Loucy (cell line): ENCODE measurements at regions not wholly inside any gene's neighbourhood (a gene's known extent, or its start where the extent isn't known, plus 50 kb on each side); places are given as distances from the start of the nearest gene placed in this dataset.

ENCODE experiments used
- H2AFZ ChIP-seq: fragments of 200-600 bp; sonication (generic); 2 replicates; pipeline ENCODE4 v1.6.0; 2016; ENCODE audit warnings: antibody characterized with exemption, mild to moderate bottlenecking, low read length, moderate library complexity
- H3F3A ChIP-seq: fragments of 200-600 bp; 2 replicates; pipeline ENCODE4 v1.6.0; 2016; ENCODE audit warnings: antibody characterized with exemption, low read depth, mild to moderate bottlenecking
- H3K27me3 ChIP-seq: fragments of 200-600 bp; sonication (generic); 2 replicates; pipeline ENCODE4 v1.6.1; 2014; ENCODE audit warnings: low read length, mild to moderate bottlenecking; ENCODE audit not compliant: insufficient read depth, poor library complexity, severe bottlenecking
- H3K36me3 ChIP-seq: fragments of 200-600 bp; sonication (generic); 2 replicates; pipeline ENCODE4 v1.6.1; 2016; ENCODE audit warnings: low read length; ENCODE audit not compliant: insufficient read depth
- H3K4me1 ChIP-seq: fragments of 200-600 bp; sonication (generic); 2 replicates; pipeline ENCODE4 v1.5.1; 2014; ENCODE audit warnings: low read length, mild to moderate bottlenecking; ENCODE audit not compliant: insufficient read depth, poor library complexity, severe bottlenecking
- H3K4me2 ChIP-seq: fragments of 200-600 bp; sonication (generic); 2 replicates; pipeline ENCODE4 v1.6.0; 2014; ENCODE audit warnings: antibody characterized with exemption, low read length, low read depth, mild to moderate bottlenecking; ENCODE audit not compliant: poor library complexity, severe bottlenecking
- H3K4me3 ChIP-seq: fragments of 200-600 bp; sonication (generic); 2 replicates; pipeline ENCODE4 v1.5.1; 2014; ENCODE audit warnings: low read length, mild to moderate bottlenecking, mixed read lengths; ENCODE audit not compliant: poor library complexity, severe bottlenecking
- H3K79me2 ChIP-seq: fragments of 200-600 bp; sonication (generic); 2 replicates; pipeline ENCODE4 v1.6.1; 2014; ENCODE audit warnings: low read length; ENCODE audit not compliant: insufficient read depth
- H3K9ac ChIP-seq: fragments of 200-600 bp; sonication (generic); 2 replicates; pipeline ENCODE4 v1.6.0; 2014; ENCODE audit warnings: mild to moderate bottlenecking, low read depth, low read length, moderate library complexity; ENCODE audit not compliant: poor library complexity, severe bottlenecking
- H3K9me2 ChIP-seq: fragments of 200-600 bp; sonication (generic); replicated peaks from 2 replicates; pipeline ENCODE4 v1.6.1; 2016; ENCODE audit warnings: low read depth, low read length, mixed read lengths
- H3K9me3 ChIP-seq: fragments of 200-600 bp; sonication (generic); 2 replicates; pipeline ENCODE4 v1.6.1; 2014; ENCODE audit warnings: mild to moderate bottlenecking, antibody characterized with exemption, low read length, low read depth; ENCODE audit not compliant: insufficient read depth
- H4K20me1 ChIP-seq: fragments of 200-600 bp; sonication (generic); 2 replicates; pipeline ENCODE4 v1.6.0; 2014; ENCODE audit warnings: antibody characterized with exemption, low read length, mild to moderate bottlenecking; ENCODE audit not compliant: insufficient read depth, poor library complexity, severe bottlenecking
- EZH2phosphoT487 ChIP-seq: fragments of 200-600 bp; IDR thresholded peaks from 2 replicates; pipeline ENCODE4 v1.6.1; 2018; ENCODE audit warnings: antibody characterized with exemption, mild to moderate bottlenecking, moderate library complexity, borderline replicate concordance
- TF ChIP-seq, protein P1 (sequence below): fragments of 200-600 bp; sonication (generic); conservative IDR thresholded peaks from 2 replicates; pipeline ENCODE4 v1.5.1; 2014; ENCODE audit warnings: mild to moderate bottlenecking, antibody characterized with exemption, low read length

DNA sequence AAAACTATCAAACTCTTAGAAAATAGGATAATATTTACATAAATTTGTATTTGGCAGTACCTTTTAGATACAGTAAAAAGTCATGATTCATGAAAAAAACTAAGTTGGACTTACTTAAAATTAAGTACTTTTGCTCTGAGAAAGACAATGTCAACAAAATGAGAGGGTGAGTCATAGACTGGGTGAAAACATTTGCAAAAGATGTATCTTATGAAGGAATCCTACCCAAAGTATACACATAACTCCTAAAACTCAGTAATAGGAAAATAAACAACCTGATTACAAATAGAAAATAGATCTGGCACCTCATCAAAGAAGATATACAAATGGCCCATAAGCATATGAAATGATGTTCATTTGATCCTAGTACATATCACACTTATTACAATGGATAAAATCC, 1154.6 kb downstream of the JRKL start:
- H2AFZ ChIP-seq, result no peak overlapping the region
- H3K4me3 ChIP-seq, result no peak overlapping the region

DNA sequence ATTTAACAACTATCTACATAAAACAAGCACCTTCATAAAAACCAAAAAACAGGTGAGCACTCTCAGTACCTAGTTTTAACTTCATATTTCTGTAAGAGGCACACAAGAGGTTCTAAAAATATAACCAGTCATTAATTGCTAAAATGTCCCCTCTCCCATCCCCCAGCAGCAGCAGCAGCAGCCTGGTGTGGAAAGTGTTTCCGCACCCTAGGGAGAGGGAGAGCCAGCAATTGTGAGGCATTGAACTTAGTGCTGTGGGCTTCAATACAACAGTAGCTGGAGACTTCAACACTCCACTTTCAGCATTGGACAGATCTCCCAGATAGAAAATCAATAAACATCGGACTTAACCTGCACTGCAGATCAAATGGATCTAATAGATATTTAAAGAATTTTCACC, 1158.5 kb downstream of the JRKL start:
- H3K4me3 ChIP-seq, result no peak overlapping the region
- no peak overlapping the region for H2AFZ ChIP-seq
- TF ChIP-seq EZH2phosphoT487, result no peak
- TF ChIP-seq, protein P1, sequence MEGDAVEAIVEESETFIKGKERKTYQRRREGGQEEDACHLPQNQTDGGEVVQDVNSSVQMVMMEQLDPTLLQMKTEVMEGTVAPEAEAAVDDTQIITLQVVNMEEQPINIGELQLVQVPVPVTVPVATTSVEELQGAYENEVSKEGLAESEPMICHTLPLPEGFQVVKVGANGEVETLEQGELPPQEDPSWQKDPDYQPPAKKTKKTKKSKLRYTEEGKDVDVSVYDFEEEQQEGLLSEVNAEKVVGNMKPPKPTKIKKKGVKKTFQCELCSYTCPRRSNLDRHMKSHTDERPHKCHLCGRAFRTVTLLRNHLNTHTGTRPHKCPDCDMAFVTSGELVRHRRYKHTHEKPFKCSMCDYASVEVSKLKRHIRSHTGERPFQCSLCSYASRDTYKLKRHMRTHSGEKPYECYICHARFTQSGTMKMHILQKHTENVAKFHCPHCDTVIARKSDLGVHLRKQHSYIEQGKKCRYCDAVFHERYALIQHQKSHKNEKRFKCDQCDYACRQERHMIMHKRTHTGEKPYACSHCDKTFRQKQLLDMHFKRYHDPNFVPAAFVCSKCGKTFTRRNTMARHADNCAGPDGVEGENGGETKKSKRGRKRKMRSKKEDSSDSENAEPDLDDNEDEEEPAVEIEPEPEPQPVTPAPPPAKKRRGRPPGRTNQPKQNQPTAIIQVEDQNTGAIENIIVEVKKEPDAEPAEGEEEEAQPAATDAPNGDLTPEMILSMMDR, result no peak

More for the DNA sequence above, 1154.6 kb downstream of the JRKL start:
- TF ChIP-seq, protein P1, result no peak
- TF ChIP-seq EZH2phosphoT487, result no peak
- Histone ChIP-seq H3K4me2 (no peak overlapping the region), H3K9me2 (no peaks in the 10 kb centered on the region), H3K27me3 (no peaks in the 10 kb centered on the region), H3K4me1 (no peaks in the 10 kb centered on the region), H4K20me1 (no peaks in the 10 kb centered on the region), H3F3A (no peaks in the 10 kb centered on the region), H3K79me2 (no peaks in the 10 kb centered on the region), H3K9me3 (no peaks in the 10 kb centered on the region), H3K36me3 (no peaks in the 10 kb centered on the region), H3K9ac (no peak overlapping the region)

DNA sequence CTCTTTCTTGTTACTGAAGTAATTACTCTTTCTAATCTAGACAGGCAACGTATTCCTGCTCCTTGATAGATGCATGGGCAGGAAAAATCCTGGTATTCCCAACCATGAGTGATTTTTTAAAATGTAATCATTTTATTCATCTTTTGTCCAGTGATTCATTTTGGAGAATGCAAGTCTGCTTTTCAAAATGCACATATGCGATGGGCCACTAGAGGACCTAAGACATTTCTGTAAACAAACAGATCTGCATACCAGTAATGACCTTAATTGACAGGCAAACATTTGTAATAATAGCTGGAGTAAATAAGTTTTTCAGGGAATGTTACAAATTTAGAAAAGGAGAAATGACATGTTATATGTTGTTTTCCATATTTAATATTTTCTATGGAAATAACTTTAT, 1167.6 kb downstream of the JRKL start:
- H3K9me2 ChIP-seq, result no peaks in the 10 kb centered on the region
- H2AFZ ChIP-seq, result no peak overlapping the region
- H3K27me3 ChIP-seq, result no peaks in the 10 kb centered on the region
- no peaks in the 10 kb centered on the region for H3K4me1 ChIP-seq
- H3F3A ChIP-seq, result no peaks in the 10 kb centered on the region
- H3K9me3 ChIP-seq, result no peaks in the 10 kb centered on the region
- H3K36me3 ChIP-seq, result no peaks in the 10 kb centered on the region
- TF ChIP-seq, protein P1, result no peak
- no peak for TF ChIP-seq EZH2phosphoT487
- H3K79me2 ChIP-seq, result no peaks in the 10 kb centered on the region
- H3K4me3 ChIP-seq, result no peak overlapping the region
- no peaks in the 10 kb centered on the region for H4K20me1 ChIP-seq
- no peak overlapping the region for H3K4me2 ChIP-seq
- H3K9ac ChIP-seq, result no peak overlapping the region

More for the DNA sequence above, 1158.5 kb downstream of the JRKL start:
- no peaks in the 10 kb centered on the region for H3K36me3 ChIP-seq
- no peaks in the 10 kb centered on the region for H3K27me3 ChIP-seq
- H3F3A ChIP-seq, result no peaks in the 10 kb centered on the region
- H3K9me3 ChIP-seq, result no peaks in the 10 kb centered on the region
- H3K4me1 ChIP-seq, result no peaks in the 10 kb centered on the region
- H3K9me2 ChIP-seq, result no peaks in the 10 kb centered on the region
- H3K4me2 ChIP-seq, result no peak overlapping the region
- H4K20me1 ChIP-seq, result no peaks in the 10 kb centered on the region
- no peaks in the 10 kb centered on the region for H3K79me2 ChIP-seq
- no peak overlapping the region for H3K9ac ChIP-seq
